C4-2B (cell line): ENCODE measurements at regions not wholly inside any gene's neighbourhood (a gene's known extent, or its start where the extent isn't known, plus 50 kb on each side); places are given as distances from the start of the nearest gene placed in this dataset.

Experiments
- H3K27ac ChIP-seq: fragments of 450-650 bp; 2 replicates; pipeline ENCODE4 v1.5.1; 2017
- ZFX ChIP-seq: fragments of 450-650 bp; IDR thresholded peaks from 2 replicates; pipeline ENCODE4 v1.6.1; 2017
- TF ChIP-seq, protein P1 (sequence below): fragments of 450-650 bp; conservative IDR thresholded peaks from 2 replicates; pipeline ENCODE4 v1.5.1; 2017; ENCODE audit warnings: mild to moderate bottlenecking

DNA sequence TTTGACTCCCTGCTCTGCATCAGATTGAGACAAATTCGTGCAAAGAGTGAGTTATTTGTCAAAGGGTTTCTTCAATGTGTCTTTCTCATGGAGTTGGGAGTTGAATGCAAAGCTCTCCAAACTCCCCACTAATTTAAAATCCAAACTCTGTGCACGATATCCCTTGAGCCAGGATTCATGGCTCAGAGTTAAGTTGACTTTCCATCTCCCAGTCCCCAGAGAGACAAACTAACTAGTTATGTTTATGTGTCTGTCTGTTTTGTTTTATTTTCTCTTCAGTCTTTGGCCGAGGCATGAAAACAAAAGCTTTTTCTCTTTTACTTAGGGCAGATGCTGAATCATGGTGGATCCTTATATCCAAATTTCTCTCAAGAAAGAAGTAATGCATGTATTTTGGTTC, 570.0 kb upstream of the CDH5 start:
- no peak for TF ChIP-seq ZFX
- TF ChIP-seq, protein P1, sequence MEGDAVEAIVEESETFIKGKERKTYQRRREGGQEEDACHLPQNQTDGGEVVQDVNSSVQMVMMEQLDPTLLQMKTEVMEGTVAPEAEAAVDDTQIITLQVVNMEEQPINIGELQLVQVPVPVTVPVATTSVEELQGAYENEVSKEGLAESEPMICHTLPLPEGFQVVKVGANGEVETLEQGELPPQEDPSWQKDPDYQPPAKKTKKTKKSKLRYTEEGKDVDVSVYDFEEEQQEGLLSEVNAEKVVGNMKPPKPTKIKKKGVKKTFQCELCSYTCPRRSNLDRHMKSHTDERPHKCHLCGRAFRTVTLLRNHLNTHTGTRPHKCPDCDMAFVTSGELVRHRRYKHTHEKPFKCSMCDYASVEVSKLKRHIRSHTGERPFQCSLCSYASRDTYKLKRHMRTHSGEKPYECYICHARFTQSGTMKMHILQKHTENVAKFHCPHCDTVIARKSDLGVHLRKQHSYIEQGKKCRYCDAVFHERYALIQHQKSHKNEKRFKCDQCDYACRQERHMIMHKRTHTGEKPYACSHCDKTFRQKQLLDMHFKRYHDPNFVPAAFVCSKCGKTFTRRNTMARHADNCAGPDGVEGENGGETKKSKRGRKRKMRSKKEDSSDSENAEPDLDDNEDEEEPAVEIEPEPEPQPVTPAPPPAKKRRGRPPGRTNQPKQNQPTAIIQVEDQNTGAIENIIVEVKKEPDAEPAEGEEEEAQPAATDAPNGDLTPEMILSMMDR, result no peak
- H3K27ac ChIP-seq, result no peak overlapping the region

- no peak overlapping the region for H3K27ac ChIP-seq
- TF ChIP-seq, protein P1, result no peak
- no peak for TF ChIP-seq ZFX
Observed at GRCh38 chr16:65794973-65795372, 571.5 kb upstream of the CDH5 start.

DNA sequence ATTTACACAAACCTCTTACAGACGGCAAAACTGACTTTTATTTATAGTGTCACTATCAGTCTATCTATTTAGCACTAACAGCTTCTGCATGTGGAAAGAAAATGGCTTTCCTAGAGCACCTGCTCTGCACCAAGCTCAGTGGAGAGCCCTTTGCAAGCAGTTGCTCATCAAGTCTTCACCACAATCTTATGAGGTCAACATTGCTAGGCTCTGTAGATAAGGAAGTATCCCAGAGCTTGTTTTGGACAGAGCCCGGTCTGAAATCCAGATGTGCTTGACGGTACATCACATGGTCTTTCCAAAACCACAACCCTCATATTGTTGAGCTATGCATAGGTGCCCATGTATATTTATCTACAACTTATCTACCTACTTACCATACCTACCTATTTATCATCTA, 572.7 kb upstream of the CDH5 start:
- TF ChIP-seq ZFX, result no peak
- TF ChIP-seq, protein P1, result no peak
- no peak overlapping the region for H3K27ac ChIP-seq

DNA sequence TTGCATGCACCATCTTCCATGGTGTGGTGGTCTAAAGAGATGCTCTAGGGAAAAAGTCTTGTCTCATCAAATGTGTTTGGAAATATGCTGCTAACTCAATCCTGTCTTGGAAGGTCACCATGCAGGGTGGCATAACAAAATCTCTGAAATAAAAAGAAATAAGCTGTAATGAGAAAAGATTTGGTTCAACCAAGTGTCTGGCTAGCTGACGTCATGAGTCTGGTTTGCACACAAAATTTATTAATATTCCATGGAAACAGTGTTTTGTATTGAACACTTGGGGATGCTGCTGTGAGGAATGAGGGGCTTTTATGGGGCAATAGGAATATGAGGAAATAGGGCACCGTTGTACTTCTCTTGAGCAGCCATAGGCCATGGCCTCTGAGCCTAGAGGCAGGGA, 575.7 kb upstream of the CDH5 start:
- no peak overlapping the region for H3K27ac ChIP-seq
- TF ChIP-seq, protein P1, result no peak
- TF ChIP-seq ZFX, result no peak

DNA sequence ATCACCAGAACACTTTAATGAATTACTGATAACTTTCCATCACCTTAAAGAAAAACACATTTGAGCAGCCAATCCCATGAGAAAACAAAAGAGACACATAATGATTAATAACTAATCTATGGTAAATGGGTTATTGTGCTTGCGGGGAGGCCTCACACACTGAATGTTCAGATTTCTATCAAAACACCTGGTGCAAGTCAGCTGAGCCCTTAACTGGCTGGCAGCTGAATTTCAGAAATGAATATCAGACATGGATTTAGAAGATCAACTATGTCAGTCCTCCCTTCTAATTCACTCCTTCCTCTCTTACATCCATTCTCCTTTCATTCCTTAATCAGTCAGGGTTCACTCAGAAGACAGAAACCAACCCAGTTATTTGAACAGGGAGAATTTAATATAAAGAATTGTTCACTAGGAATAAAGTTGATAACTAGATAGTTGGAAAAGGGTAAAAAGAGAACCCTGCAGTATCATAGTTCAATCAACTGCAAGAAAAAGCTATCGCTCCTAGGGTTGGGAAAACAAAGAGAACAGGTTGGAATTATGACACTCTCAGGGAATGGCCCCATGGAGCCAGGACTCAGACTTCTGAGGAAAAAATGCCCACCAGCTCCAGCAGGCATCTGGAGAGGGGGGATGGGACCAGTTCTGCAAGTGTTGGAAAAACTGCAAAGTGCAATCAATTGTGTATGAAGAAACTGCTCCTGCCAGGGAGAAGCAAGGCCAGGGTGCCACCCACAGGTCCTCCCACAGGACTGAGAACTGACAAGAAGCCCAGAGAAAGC, 577.1 kb upstream of the CDH5 start:
- no peak overlapping the region for H3K27ac ChIP-seq
- TF ChIP-seq, protein P1, result no peak
- TF ChIP-seq ZFX, result no peak

DNA sequence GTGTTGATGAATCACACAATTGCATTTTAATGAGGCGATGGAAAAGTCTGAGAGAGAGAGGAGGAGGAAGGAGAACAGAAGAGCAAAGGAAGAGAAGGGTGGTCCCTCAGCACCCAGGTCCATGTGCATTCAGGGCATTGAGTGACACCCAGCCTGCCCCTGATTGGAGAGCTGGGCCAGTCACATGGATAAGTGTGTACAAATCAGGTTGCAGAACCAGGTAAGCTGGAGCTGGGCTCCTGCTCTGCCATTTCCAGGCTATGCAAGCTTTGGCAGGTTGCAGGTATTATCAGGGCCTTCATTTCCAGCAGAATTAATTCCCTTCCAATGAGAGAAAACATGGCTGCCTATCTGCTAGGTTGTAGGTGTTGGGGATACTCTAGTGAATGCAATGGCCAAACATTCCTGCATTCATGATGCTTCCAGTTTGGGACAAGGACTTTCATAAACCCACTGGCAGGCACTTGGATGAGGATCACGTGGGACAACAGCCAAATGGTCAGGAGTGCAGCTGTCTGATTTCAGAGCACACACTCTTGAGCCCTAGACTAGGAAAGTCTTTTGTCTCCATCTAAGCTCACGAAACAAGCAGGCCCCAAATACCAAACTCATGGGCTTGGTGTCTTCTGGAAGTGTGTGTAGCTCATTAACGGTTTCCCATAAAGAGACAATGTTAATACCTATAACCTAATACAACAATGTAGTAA, 577.9 kb upstream of the CDH5 start:
- TF ChIP-seq, protein P1, result no peak
- no peak for TF ChIP-seq ZFX
- no peak overlapping the region for H3K27ac ChIP-seq

DNA sequence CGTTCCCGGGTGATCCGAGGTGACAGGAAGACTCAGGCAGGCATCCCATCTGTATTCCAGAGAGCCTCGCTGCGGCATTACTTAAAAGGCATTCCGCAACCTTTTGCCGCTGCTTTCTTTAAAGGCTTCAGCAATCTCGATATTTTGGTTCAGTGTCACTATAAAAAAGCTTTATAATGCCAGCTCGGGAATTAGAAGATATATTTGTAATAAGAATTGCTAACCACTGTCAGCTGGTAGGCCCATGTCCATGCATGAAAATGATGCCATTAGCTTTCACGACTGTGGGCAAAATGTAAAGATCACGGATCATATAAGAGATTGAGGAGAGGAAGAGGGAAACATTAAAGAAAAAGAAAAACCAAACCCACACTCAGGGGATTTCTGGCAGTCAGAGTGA, 578.6 kb upstream of the CDH5 start:
- no peak overlapping the region for H3K27ac ChIP-seq
- TF ChIP-seq, protein P1, result no peak
- TF ChIP-seq ZFX, result no peak
